A673 (cell line): ENCODE measurements at regions not wholly inside any gene's neighbourhood (a gene's known extent, or its start where the extent isn't known, plus 50 kb on each side); places are given as distances from the start of the nearest gene placed in this dataset.
"Not testable (repeated sequence)": the region's sequence is repeated elsewhere in the genome, so short reads cannot be mapped to it uniquely, and the experiment has no call there.

ENCODE experiments used
- BruUV-seq: library from RNA; stranded (reverse); fragments of 400-500 nt; replicated peaks from 2 replicates; lab custom pipeline; 2021; lab: Mats Ljungman, UMichigan
- CTCF ChIA-PET: fragments of 300-600 bp; sonication (Branson Sonifier 250); formaldehyde crosslinking; loops from one replicate; lab custom pipeline; 2022; ENCODE audit warnings: antibody characterized with exemption; lab: Charles Lee
- POLR2A ChIA-PET: fragments of 300-600 bp; sonication (Branson Sonifier 250); formaldehyde crosslinking; loops from one replicate; lab custom pipeline; 2022; ENCODE audit warnings: antibody characterized with exemption; ENCODE audit not compliant: low non-redundant PET; lab: Charles Lee
- DNase-seq: peaks from one replicate; pipeline ENCODE4 v3.0.0-alpha.2; 2015; ENCODE audit warnings: low spot score
- H3K27ac ChIP-seq: fragments of 200-600 bp; sonication (generic); 2 replicates; pipeline ENCODE4 v1.5.1; 2016; ENCODE audit warnings: mixed run types, low read depth, mild to moderate bottlenecking, mixed read lengths, antibody characterized with exemption, low read length; ENCODE audit not compliant: poor library complexity, severe bottlenecking
- H3K27me3 ChIP-seq: fragments of 200-600 bp; sonication (generic); replicated peaks from 2 replicates; pipeline ENCODE4 v1.6.1; 2017; ENCODE audit warnings: mixed run types, low read depth, mild to moderate bottlenecking, mixed read lengths, antibody characterized with exemption, low read length; ENCODE audit not compliant: insufficient read depth, poor library complexity
- H3K36me3 ChIP-seq: fragments of 200-600 bp; sonication (generic); 2 replicates; pipeline ENCODE4 v1.6.1; 2016; ENCODE audit warnings: mixed run types, mild to moderate bottlenecking, mixed read lengths, antibody characterized with exemption, low read length; ENCODE audit not compliant: insufficient read depth, poor library complexity, severe bottlenecking
- H3K4me1 ChIP-seq: fragments of 200-600 bp; sonication (generic); 2 replicates; pipeline ENCODE4 v1.6.1; 2017; ENCODE audit warnings: mixed run types, mild to moderate bottlenecking, mixed read lengths, antibody characterized with exemption, low read length; ENCODE audit not compliant: insufficient read depth, poor library complexity, severe bottlenecking
- H3K4me3 ChIP-seq: fragments of 200-600 bp; sonication (generic); 2 replicates; pipeline ENCODE4 v1.5.1; 2016; ENCODE audit warnings: low read depth, mixed run types, mild to moderate bottlenecking, mixed read lengths, low read length; ENCODE audit not compliant: poor library complexity, severe bottlenecking
- H3K9me3 ChIP-seq: fragments of 200-600 bp; sonication (generic); 2 replicates; pipeline ENCODE4 v1.6.1; 2016; ENCODE audit warnings: mixed run types, low read depth, mild to moderate bottlenecking, mixed read lengths, antibody characterized with exemption, low read length; ENCODE audit not compliant: poor library complexity, severe bottlenecking
- EZH2 ChIP-seq: fragments of 200-600 bp; sonication (generic); IDR thresholded peaks from 2 replicates; pipeline ENCODE4 v1.6.1; 2017; ENCODE audit warnings: borderline replicate concordance, low read depth, mild to moderate bottlenecking, mixed read lengths, antibody characterized with exemption, low read length; ENCODE audit not compliant: poor library complexity, severe bottlenecking
- intact Hi-C: fragments of 100-400 bp; cut with micrococcal nuclease; formaldehyde crosslinking; loops from one replicate; pipeline ENCODE4 v1.10.0; 2022; ENCODE audit not compliant: unreplicated experiment
- TF ChIP-seq, protein P1 (sequence below): fragments of 300-800, 200-600 bp; sonication (generic); conservative IDR thresholded peaks from 2 replicates; pipeline ENCODE4 v1.5.1; 2017; ENCODE audit warnings: low read depth, mild to moderate bottlenecking, antibody characterized with exemption, low read length, moderate library complexity, mixed read lengths

DNA sequence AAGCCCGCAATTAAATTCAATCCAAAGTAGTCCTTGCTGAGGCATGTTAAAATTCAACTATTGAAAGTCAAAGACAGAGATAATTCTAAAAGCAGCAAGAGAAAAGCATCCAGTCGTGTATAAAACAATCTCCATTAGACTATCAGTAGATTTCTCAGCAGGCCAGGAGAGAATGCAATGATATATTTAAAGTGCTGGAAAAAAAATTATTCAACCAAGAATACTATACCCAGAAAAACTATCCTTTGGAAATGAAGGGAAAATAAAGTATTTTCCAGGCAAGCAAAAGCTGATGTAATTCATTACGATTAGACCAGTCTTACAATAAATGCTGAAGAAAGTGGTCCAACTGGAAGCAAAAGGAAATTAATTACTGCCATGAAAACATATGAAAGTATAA is 113.5 kb downstream of the TRIM42 start:
- BruUV-seq = no TSS peak
- H3K27ac ChIP-seq = no peak overlapping the region
- CTCF ChIA-PET = no interaction called here
- no peaks in the 10 kb centered on the region for H3K27me3 ChIP-seq
- TF ChIP-seq, protein P1, sequence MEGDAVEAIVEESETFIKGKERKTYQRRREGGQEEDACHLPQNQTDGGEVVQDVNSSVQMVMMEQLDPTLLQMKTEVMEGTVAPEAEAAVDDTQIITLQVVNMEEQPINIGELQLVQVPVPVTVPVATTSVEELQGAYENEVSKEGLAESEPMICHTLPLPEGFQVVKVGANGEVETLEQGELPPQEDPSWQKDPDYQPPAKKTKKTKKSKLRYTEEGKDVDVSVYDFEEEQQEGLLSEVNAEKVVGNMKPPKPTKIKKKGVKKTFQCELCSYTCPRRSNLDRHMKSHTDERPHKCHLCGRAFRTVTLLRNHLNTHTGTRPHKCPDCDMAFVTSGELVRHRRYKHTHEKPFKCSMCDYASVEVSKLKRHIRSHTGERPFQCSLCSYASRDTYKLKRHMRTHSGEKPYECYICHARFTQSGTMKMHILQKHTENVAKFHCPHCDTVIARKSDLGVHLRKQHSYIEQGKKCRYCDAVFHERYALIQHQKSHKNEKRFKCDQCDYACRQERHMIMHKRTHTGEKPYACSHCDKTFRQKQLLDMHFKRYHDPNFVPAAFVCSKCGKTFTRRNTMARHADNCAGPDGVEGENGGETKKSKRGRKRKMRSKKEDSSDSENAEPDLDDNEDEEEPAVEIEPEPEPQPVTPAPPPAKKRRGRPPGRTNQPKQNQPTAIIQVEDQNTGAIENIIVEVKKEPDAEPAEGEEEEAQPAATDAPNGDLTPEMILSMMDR = no peak
- TF ChIP-seq EZH2 = no peak
- peaks cover 7% of the 10 kb centered on the region for H3K9me3 ChIP-seq
- no peaks in the 10 kb centered on the region for H3K4me1 ChIP-seq
- POLR2A ChIA-PET = no interaction called here
- no peak for DNase-seq
- no peak overlapping the region for H3K4me3 ChIP-seq
- intact Hi-C loops = no loop called here
- H3K36me3 ChIP-seq = no peaks in the 10 kb centered on the region

DNA sequence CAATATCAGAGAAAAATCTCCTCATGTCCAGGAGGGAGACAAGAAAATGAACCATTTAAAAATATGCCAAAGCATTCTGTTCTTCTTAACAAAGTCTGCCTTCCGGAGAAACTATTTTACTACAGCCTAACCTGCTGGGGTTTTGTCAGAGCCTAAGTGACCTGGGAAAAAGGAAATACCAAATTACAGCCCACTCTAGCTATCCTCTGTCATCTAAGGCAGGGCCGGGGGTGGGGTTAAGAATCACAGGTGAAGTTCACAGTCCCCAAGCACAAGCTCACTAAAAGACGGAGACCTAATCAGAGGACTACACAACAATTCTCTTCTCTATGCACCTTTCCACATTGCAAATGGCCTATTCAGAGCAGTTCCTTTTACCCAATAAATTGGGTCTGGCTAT is 116.6 kb downstream of the TRIM42 start:
- CTCF ChIA-PET = no interaction called here
- TF ChIP-seq, protein P1 = no peak
- no peak for TF ChIP-seq EZH2
- Histone ChIP-seq H3K9me3 (peaks cover 7% of the 10 kb centered on the region), H3K4me3 (no peak overlapping the region), H3K4me1 (no peaks in the 10 kb centered on the region), H3K36me3 (no peaks in the 10 kb centered on the region), H3K27ac (no peak overlapping the region), H3K27me3 (no peaks in the 10 kb centered on the region)
- POLR2A ChIA-PET = no interaction called here
- BruUV-seq = no TSS peak
- intact Hi-C loops = no loop called here
- DNase-seq = no peak

DNA sequence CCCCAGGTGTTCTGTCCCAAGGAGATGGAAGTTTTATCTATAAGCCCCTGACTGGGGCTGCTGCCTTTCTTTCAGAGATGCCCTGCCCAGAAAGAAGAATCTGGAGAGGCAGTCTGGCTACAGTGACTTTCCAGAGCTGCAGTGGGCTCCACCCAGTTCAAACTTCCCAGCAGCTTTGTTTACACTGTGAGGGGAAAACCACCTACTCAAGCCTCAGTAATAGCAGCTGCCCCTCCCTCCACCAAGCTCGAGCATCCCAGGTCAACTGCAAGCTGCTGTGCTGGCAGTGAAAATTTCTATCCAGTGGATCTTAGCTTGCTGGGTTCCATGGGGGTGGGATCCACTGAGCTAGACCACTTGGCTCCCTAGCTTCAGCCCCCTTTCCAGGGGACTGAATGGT is 125.0 kb downstream of the TRIM42 start:
- H3K27ac ChIP-seq, H3K27me3 ChIP-seq, H3K9me3 ChIP-seq, intact Hi-C loops, H3K36me3 ChIP-seq, POLR2A ChIA-PET, H3K4me3 ChIP-seq, CTCF ChIA-PET, BruUV-seq, H3K4me1 ChIP-seq, DNase-seq: not testable (repeated sequence)

DNA sequence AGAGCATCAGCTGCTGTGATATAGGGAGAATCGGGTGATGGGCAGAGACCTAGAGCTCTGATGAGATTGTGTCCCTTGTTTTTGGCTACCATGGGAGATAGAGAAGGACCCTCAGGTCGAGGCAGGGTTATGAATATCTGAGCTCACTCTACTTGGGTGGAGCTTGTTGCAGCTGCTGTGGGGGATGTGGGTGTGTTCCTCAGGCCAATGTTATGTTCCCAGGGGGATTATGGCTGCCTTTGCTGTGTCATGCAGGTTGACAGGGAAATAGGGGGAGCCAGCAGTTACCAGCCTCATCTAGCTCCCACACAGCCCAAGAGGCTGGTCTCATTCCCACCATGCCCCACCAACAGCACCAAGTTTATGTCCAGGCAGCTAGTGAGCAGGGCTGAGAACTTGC is 131.5 kb downstream of the TRIM42 start:
- POLR2A ChIA-PET = no interaction called here
- TF ChIP-seq EZH2 = no peak
- TF ChIP-seq, protein P1 = no peak
- no peak overlapping the region for H3K4me3 ChIP-seq

More for the DNA sequence above, 131.5 kb downstream of the TRIM42 start:
- Histone ChIP-seq H3K36me3 (no peaks in the 10 kb centered on the region), H3K27me3 (no peaks in the 10 kb centered on the region), H3K9me3 (no peaks in the 10 kb centered on the region), H3K4me1 (no peaks in the 10 kb centered on the region), H3K27ac (no peak overlapping the region)
- DNase-seq = peak; percentile 22
- no TSS peak for BruUV-seq
- intact Hi-C loops = no loop called here
- CTCF ChIA-PET = no interaction called here
